RWPE1 (cell line): ENCODE measurements at regions not wholly inside any gene's neighbourhood (a gene's known extent, or its start where the extent isn't known, plus 50 kb on each side); places are given as distances from the start of the nearest gene placed in this dataset.
A peak's percentile ranks its signal among the peaks of the same experiment; 100 is the strongest.

ENCODE experiments used
- CTCF ChIA-PET: fragments of 350-600 bp; sonication (Branson Sonifier 250); formaldehyde crosslinking; extraction: SDS; loops from one replicate; lab custom pipeline; 2021; lab: Yijun Ruan, JAX
- POLR2A ChIA-PET: fragments of 400-600 bp; formaldehyde crosslinking; extraction: SDS; loops from one replicate; lab custom pipeline; 2020; ENCODE audit warnings: antibody characterized with exemption; ENCODE audit not compliant: low non-redundant PET; lab: Yijun Ruan, JAX
- DNase-seq: peaks from one replicate; pipeline ENCODE4 v3.0.0; 2012; ENCODE audit warnings: low spot score
- H3K27ac ChIP-seq: fragments of 450-650 bp; 2 replicates; pipeline ENCODE4 v1.5.1; 2017
- TF ChIP-seq, protein P1 (sequence below): fragments of 450-650 bp; conservative IDR thresholded peaks from 2 replicates; pipeline ENCODE4 v1.5.1; 2017; ENCODE audit warnings: low read depth, mild to moderate bottlenecking

DNA sequence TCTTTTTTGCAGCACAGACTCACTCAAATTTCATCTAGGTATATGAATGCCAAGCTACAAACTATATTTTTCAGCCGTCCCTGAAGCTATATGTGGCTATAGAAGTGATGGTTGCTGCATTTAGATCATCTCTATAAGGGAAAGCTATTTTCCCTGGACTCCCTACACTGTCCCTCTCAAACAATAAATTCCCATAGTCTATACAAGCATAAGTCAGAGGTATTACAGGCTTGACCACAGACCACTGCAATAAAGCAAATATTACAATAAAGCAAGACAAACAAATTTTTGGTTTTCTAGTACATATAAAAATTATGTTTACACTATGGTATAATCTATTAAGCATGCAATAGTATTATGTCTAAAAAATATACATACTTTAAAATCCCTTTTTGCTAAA lies 1015.5 kb upstream of the LRRN3 start:
- CTCF ChIA-PET = interaction anchor here (0.8 kb wide), 1 partner anchor 908 kb away, joined by 5 read pairs; no protein-coding TSS in a partner anchor
- TF ChIP-seq, protein P1, sequence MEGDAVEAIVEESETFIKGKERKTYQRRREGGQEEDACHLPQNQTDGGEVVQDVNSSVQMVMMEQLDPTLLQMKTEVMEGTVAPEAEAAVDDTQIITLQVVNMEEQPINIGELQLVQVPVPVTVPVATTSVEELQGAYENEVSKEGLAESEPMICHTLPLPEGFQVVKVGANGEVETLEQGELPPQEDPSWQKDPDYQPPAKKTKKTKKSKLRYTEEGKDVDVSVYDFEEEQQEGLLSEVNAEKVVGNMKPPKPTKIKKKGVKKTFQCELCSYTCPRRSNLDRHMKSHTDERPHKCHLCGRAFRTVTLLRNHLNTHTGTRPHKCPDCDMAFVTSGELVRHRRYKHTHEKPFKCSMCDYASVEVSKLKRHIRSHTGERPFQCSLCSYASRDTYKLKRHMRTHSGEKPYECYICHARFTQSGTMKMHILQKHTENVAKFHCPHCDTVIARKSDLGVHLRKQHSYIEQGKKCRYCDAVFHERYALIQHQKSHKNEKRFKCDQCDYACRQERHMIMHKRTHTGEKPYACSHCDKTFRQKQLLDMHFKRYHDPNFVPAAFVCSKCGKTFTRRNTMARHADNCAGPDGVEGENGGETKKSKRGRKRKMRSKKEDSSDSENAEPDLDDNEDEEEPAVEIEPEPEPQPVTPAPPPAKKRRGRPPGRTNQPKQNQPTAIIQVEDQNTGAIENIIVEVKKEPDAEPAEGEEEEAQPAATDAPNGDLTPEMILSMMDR = no peak
- no peak for DNase-seq
- H3K27ac ChIP-seq = no peak overlapping the region
- POLR2A ChIA-PET = no interaction called here

DNA sequence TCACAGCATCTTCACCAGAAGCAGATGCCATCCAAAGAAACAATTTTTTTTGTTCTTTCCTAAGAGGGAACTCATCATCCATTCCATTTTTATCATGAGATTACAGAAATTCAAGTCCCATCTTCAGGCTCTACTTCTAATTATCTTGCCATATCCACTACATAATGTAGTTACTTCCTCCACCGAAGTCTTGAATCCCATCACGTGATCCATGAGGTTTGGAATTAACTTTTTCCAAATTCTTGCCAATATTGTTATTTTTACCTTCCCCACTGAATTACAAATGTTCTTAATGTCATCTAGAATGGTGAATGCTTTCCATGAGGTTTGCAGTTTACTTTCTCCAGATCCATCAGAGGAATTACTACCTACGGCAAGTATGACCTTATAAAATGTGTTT lies 1014.7 kb upstream of the LRRN3 start:
- DNase-seq = no peak
- no peak overlapping the region for H3K27ac ChIP-seq
- CTCF ChIA-PET = no interaction called here
- TF ChIP-seq, protein P1 = no peak
- POLR2A ChIA-PET = no interaction called here

GRCh38 chr7:110084181-110084807 lies 1006.6 kb upstream of the LRRN3 start:
- POLR2A ChIA-PET = no interaction called here
- TF ChIP-seq, protein P1 = no peak
- CTCF ChIA-PET = interaction anchor here (0.5 kb wide), 1 partner anchor 225 kb away, joined by 3 read pairs; no protein-coding TSS in a partner anchor
- no peak overlapping the region for H3K27ac ChIP-seq
- DNase-seq = no peak

DNA sequence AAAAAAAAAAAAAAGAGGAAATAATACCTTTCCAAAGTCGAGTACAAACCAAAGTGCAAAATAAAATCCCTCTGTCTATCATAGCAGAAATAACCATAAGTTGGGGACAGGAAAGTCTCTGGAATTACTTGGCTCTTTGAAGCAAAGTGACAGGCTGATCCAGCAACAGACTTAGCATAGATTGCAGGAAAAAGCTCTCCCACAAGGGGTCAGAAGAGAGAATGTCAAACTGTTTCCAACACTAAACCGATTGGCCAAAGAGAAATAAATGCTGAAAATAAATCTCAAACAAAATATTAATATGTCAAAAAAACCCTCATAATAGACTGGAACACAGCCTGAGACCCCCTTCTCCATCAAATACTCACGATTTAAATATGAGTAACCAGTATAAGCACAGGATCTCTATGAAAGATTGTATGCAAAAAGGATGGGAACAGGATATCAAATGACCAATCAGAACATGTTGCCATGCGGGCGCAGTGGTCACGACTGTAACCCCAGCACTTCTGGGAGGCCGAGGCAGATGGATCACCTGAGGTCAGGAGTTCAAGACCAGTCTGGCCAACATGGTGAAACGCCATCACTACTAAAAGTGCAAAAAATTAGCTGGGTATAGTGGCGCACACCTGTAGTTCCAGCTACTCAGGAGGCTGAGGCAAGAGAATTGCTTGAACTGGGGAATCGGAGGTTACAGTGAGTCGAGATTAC lies 1000.7 kb upstream of the LRRN3 start:
- DNase-seq = no peak
- TF ChIP-seq, protein P1 = peak; percentile 28
- POLR2A ChIA-PET = no interaction called here

GRCh38 chr7:110095372-110096052 lies 995.4 kb upstream of the LRRN3 start:
- POLR2A ChIA-PET = no interaction called here
- CTCF ChIA-PET = no interaction called here
- no peak for DNase-seq
- TF ChIP-seq, protein P1 = no peak
- H3K27ac ChIP-seq = no peak overlapping the region

More for the DNA sequence above, 1000.7 kb upstream of the LRRN3 start:
- H3K27ac ChIP-seq = no peak overlapping the region
- CTCF ChIA-PET = interaction anchor here (0.6 to 0.7 kb wide), 3 partner anchors 114 to 353 kb away, joined by 3 read pairs; no protein-coding TSS in a partner anchor

DNA sequence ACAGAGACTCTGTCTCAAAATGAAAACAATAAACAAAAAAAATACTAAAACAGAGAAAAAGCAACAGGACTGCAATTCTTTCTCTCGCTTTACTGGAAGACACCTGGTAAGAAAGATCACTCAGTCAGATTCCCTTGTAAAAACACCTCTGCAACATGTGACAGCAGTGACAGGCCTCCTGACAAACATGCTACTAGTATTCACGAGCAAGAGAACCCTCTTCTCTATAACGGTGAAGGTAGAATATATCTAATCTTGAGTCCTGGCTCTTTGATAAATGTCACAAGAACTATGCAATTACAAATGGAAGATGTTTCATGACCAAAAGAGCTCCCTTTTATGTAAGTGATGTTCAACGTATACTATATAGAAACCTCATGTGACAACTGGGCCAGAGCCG lies 986.7 kb upstream of the LRRN3 start:
- TF ChIP-seq, protein P1 = no peak
- ChIA-PET CTCF (no interaction called here), POLR2A (no interaction called here)
- DNase-seq = no peak
- H3K27ac ChIP-seq = no peak overlapping the region
